ENCODE measurements at regions not wholly inside any gene's neighbourhood (a gene's known extent, or its start where the extent isn't known, plus 50 kb on each side); places are given as distances from the start of the nearest gene placed in this dataset.

GRCh38 chr4:55181010-55182005 lies 55.9 kb upstream of the KDR start:
- Histone ChIP-seq H3K36me3 (replicated peaks in 1 of 2; ENCODE audit: control insufficient read depth in 2 of 2, insufficient read depth in 2 of 2, low read length in 2 of 2) (no peaks in the 10 kb centered on the region), H2BK5ac (ENCODE audit: low read length) (no peak overlapping the region), H2AFZ (ENCODE audit: low read length) (peak overlapping the region; percentile 19), H2BK12ac (ENCODE audit: low read length) (no peak overlapping the region), H3K4me3 (ENCODE audit: low read length in 2 of 2) (no peak overlapping the region), H3K4ac (ENCODE audit: low read length) (no peak overlapping the region), H3K9me3 (replicated peaks in 1 of 2; ENCODE audit: control insufficient read depth in 2 of 2, insufficient read depth in 1 of 2, low read depth in 1 of 2, low read length in 2 of 2) (no peaks in the 10 kb centered on the region), H3K27me3 (ENCODE audit: control insufficient read depth in 3 of 3, insufficient read depth in 3 of 3, low read depth in 1 of 3, low read length in 3 of 3) (no peaks in the 10 kb centered on the region), H3K4me2 (ENCODE audit: insufficient read depth, low read length, poor library complexity, severe bottlenecking) (no peak overlapping the region), H3K79me1 (ENCODE audit: low read depth, low read length) (no peaks in the 10 kb centered on the region), H3K23ac (ENCODE audit: low read depth, low read length, poor library complexity) (no peak overlapping the region), H2AK5ac (ENCODE audit: low read depth, low read length) (no peak overlapping the region), H2BK120ac (ENCODE audit: low read depth, low read length) (no peak overlapping the region), H2BK15ac (ENCODE audit: low read length) (no peak overlapping the region), H3K14ac (ENCODE audit: low read length) (no peak overlapping the region), H4K8ac (ENCODE audit: low read depth, low read length) (no peak overlapping the region), H4K91ac (ENCODE audit: low read depth, low read length, poor library complexity) (no peak overlapping the region), H3K27ac (replicated peaks; ENCODE audit: low read length) (no peak overlapping the region), H3K4me1 (ENCODE audit: control insufficient read depth in 2 of 2, insufficient read depth in 1 of 2, low read depth in 1 of 2, low read length in 2 of 2) (peaks cover under 1 to 13% of the 10 kb centered on the region in 2 donors), H3K18ac (ENCODE audit: low read length) (no peak overlapping the region), H3K9ac (ENCODE audit: low read depth, low read length, poor library complexity) (no peak overlapping the region)
- no peak for DNase-seq (ENCODE audit: low spot score)
- no CpG with 5 or more reads among the region's 9 CpGs for WGBS, 2 donors (ENCODE audit: extremely low coverage in 2 of 2, insufficient read length in 2 of 2, insufficient replicate concordance in 1 of 2)

DNA sequence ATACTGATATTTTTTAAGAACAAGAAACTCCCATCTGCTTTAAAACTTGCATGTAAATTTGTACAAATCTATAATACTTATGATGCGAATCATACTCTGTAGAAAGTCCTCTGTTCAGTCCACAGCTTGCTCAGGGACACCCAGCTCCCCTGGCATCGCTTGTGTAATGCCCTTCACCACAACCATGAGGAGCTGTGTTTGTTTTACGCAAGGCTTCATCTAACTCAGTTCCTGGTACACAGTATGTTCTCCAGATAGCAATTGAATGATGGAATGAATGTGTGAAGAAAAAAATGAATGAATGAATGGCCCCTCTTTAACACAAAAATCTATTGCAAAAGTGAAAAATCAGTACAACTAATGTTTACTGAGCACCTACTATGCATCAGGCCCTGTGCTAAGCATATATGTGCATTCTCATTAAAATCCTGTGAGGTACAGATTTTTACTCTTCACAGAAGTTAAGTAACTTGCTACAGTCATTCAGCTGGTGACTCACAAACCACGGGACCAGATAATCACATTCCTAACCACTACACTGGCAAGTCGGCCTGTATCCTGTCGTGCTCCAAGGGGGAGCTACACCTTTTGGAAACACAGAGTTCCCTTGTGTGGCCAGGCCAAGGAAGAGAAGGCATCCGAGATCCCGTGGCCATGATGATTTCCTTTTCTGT lies 58.7 kb upstream of the KDR start:
- H2AFZ ChIP-seq (ENCODE audit: low read length) = no peak overlapping the region
- no peak overlapping the region for H3K18ac ChIP-seq (ENCODE audit: low read length)
- no peak overlapping the region for H3K27ac ChIP-seq (replicated peaks; ENCODE audit: low read length)
- no peak for DNase-seq (ENCODE audit: low spot score)
- H3K79me1 ChIP-seq (ENCODE audit: low read depth, low read length) = no peaks in the 10 kb centered on the region
- WGBS, 2 donors (ENCODE audit: extremely low coverage in 2 of 2, insufficient read length in 2 of 2, insufficient replicate concordance in 1 of 2) = no CpG with 5 or more reads among the region's 8 CpGs
- H4K91ac ChIP-seq (ENCODE audit: low read depth, low read length, poor library complexity) = no peak overlapping the region
- no peaks in the 10 kb centered on the region for H3K27me3 ChIP-seq (ENCODE audit: control insufficient read depth in 3 of 3, insufficient read depth in 3 of 3, low read depth in 1 of 3, low read length in 3 of 3)
- no peak overlapping the region for H3K14ac ChIP-seq (ENCODE audit: low read length)
- no peak overlapping the region for H3K4me3 ChIP-seq (ENCODE audit: low read length in 2 of 2)
- H3K9me3 ChIP-seq (replicated peaks in 1 of 2; ENCODE audit: control insufficient read depth in 2 of 2, insufficient read depth in 1 of 2, low read depth in 1 of 2, low read length in 2 of 2) = peaks cover 0 to 4% of the 10 kb centered on the region in 2 donors
- H2BK5ac ChIP-seq (ENCODE audit: low read length) = no peak overlapping the region
- no peak overlapping the region for H2AK5ac ChIP-seq (ENCODE audit: low read depth, low read length)
- H2BK120ac ChIP-seq (ENCODE audit: low read depth, low read length) = no peak overlapping the region
- H3K9ac ChIP-seq (ENCODE audit: low read depth, low read length, poor library complexity) = no peak overlapping the region
- H3K36me3 ChIP-seq (replicated peaks in 1 of 2; ENCODE audit: control insufficient read depth in 2 of 2, insufficient read depth in 2 of 2, low read length in 2 of 2) = no peaks in the 10 kb centered on the region
- no peak overlapping the region for H3K23ac ChIP-seq (ENCODE audit: low read depth, low read length, poor library complexity)
- H3K4me1 ChIP-seq (ENCODE audit: control insufficient read depth in 2 of 2, insufficient read depth in 1 of 2, low read depth in 1 of 2, low read length in 2 of 2) = peaks cover 4 to 27% of the 10 kb centered on the region in 2 donors
- no peak overlapping the region for H2BK12ac ChIP-seq (ENCODE audit: low read length)
- no peak overlapping the region for H3K4ac ChIP-seq (ENCODE audit: low read length)
- H3K4me2 ChIP-seq (ENCODE audit: insufficient read depth, low read length, poor library complexity, severe bottlenecking) = no peak overlapping the region
- H2BK15ac ChIP-seq (ENCODE audit: low read length) = no peak overlapping the region
- no peak overlapping the region for H4K8ac ChIP-seq (ENCODE audit: low read depth, low read length)

DNA sequence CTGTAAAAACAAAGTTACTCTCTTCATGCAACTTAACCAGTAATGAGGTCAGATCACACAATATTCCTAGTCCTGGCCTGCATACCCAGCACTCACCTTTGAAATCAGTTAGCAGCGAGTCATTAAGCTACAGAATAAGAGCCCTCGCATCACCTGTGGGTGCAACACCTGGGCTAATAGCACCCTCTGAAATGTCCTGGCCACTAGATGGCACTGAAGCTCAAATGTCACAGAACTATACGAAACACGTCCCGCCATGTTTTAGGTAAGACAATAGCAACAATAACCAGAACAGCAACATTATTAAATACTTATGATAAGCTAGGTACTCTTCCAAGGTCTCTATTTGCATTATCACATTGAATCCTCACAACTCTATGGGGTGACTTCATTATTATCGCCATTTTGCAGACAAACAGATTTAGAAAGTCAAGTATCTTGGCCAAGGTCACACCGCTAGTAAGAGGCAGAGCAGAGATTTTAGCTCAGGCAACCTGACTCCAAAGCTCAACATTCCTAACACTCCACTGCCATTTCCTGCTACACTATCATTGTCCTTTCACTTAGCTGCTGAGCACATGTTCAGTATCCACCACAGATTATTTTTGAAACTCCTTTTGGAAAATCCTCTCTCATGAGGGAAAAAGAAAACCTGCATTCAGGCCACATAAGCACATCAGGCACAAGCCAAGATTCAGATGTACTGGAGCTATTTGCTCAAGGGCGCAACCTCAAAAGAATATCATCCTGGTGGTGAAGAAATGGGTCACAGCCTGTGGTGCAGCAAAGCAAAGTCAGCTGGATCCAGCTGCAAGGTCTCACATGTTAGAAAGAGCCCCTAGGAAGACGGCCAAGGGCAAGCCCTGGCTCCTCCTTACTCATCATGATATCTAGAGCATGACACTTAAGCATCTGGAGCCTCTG lies 59.5 kb upstream of the KDR start:
- H3K9me3 ChIP-seq (replicated peaks in 1 of 2; ENCODE audit: control insufficient read depth in 2 of 2, insufficient read depth in 1 of 2, low read depth in 1 of 2, low read length in 2 of 2) = peaks cover 0 to 4% of the 10 kb centered on the region in 2 donors
- H3K4me3 ChIP-seq (ENCODE audit: low read length in 2 of 2) = no peak overlapping the region
- WGBS, 2 donors (ENCODE audit: extremely low coverage in 2 of 2, insufficient read length in 2 of 2, insufficient replicate concordance in 1 of 2) = no CpG with 5 or more reads among the region's 9 CpGs
- no peak overlapping the region for H3K14ac ChIP-seq (ENCODE audit: low read length)
- no peaks in the 10 kb centered on the region for H3K79me1 ChIP-seq (ENCODE audit: low read depth, low read length)
- no peak for DNase-seq (ENCODE audit: low spot score)
- H2BK5ac ChIP-seq (ENCODE audit: low read length) = no peak overlapping the region
- H3K23ac ChIP-seq (ENCODE audit: low read depth, low read length, poor library complexity) = no peak overlapping the region
- H3K36me3 ChIP-seq (replicated peaks in 1 of 2; ENCODE audit: control insufficient read depth in 2 of 2, insufficient read depth in 2 of 2, low read length in 2 of 2) = no peaks in the 10 kb centered on the region
- no peak overlapping the region for H3K4me2 ChIP-seq (ENCODE audit: insufficient read depth, low read length, poor library complexity, severe bottlenecking)
- H2BK12ac ChIP-seq (ENCODE audit: low read length) = no peak overlapping the region
- no peak overlapping the region for H2BK15ac ChIP-seq (ENCODE audit: low read length)
- H3K27me3 ChIP-seq (ENCODE audit: control insufficient read depth in 3 of 3, insufficient read depth in 3 of 3, low read depth in 1 of 3, low read length in 3 of 3) = no peaks in the 10 kb centered on the region
- peak overlapping the region; percentile 14 for H2AFZ ChIP-seq (ENCODE audit: low read length)
- no peak overlapping the region for H4K8ac ChIP-seq (ENCODE audit: low read depth, low read length)
- H2AK5ac ChIP-seq (ENCODE audit: low read depth, low read length) = no peak overlapping the region
- H3K4ac ChIP-seq (ENCODE audit: low read length) = no peak overlapping the region
- H4K91ac ChIP-seq (ENCODE audit: low read depth, low read length, poor library complexity) = no peak overlapping the region
- H3K27ac ChIP-seq (replicated peaks; ENCODE audit: low read length) = no peak overlapping the region
- peaks cover 4 to 27% of the 10 kb centered on the region in 2 donors for H3K4me1 ChIP-seq (ENCODE audit: control insufficient read depth in 2 of 2, insufficient read depth in 1 of 2, low read depth in 1 of 2, low read length in 2 of 2)
- no peak overlapping the region for H2BK120ac ChIP-seq (ENCODE audit: low read depth, low read length)
- no peak overlapping the region for H3K9ac ChIP-seq (ENCODE audit: low read depth, low read length, poor library complexity)
- no peak overlapping the region for H3K18ac ChIP-seq (ENCODE audit: low read length)

Data from neuronal stem cell (in vitro differentiated cells).